ENCODE measurements at regions not wholly inside any gene's neighbourhood (a gene's known extent, or its start where the extent isn't known, plus 50 kb on each side); places are given as distances from the start of the nearest gene placed in this dataset.

DNA sequence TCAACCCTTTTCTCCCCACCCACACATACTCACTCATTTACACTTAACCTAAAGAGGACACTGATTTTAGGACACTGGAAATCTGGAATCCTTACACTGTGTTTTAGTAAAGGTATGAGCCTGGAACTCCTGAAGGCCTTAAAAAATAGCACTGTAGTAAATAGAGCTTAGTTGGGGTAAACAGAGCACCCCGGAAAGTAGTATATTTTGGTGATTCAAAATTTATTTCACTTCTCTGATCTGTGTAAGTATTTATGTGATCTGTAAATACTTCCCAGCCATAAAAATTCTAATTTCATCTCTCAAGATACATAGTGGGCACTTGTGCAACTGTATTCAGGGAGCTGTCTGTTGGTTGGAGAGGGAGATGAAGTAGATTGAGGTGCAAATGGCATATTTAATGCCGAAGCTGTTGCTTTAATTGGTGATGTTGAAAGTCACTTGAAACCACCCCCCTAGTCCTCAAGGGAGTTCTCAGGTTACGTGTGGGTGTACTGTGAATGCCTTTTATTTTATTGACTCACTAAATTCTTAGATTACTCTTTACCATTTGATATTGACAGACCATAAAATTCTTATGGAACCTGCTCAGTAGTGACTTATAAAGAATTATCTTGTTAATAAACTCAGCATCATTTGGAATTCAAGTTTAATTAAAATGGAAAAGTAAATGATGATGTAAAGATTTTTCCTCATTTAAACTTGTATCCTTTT lies 154.9 kb downstream of the SOX4 start:
- no peak for TF ChIP-seq POLR2A (IDR thresholded peaks at IDR 0.05)
- TF ChIP-seq, protein P1, sequence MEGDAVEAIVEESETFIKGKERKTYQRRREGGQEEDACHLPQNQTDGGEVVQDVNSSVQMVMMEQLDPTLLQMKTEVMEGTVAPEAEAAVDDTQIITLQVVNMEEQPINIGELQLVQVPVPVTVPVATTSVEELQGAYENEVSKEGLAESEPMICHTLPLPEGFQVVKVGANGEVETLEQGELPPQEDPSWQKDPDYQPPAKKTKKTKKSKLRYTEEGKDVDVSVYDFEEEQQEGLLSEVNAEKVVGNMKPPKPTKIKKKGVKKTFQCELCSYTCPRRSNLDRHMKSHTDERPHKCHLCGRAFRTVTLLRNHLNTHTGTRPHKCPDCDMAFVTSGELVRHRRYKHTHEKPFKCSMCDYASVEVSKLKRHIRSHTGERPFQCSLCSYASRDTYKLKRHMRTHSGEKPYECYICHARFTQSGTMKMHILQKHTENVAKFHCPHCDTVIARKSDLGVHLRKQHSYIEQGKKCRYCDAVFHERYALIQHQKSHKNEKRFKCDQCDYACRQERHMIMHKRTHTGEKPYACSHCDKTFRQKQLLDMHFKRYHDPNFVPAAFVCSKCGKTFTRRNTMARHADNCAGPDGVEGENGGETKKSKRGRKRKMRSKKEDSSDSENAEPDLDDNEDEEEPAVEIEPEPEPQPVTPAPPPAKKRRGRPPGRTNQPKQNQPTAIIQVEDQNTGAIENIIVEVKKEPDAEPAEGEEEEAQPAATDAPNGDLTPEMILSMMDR (IDR thresholded peaks at IDR 0.05), result no peak

Measured in suprapubic skin (tissue), 3 donors.